Left lung (tissue), 4 donors: ENCODE measurements at regions not wholly inside any gene's neighbourhood (a gene's known extent, or its start where the extent isn't known, plus 50 kb on each side); places are given as distances from the start of the nearest gene placed in this dataset.

Experiments used
- ATAC-seq: fragments of 200-7000 bp; cut with Tn5 transposase; one replicate; pipeline ENCODE4 v1.9.1; 2020; ENCODE audit warnings: moderate library complexity
- DNase-seq, 4 donors: peaks; one replicate each; pipeline ENCODE4 v3.0.0-alpha.2; 2013 to 2020
- H3K27ac ChIP-seq, 2 donors: fragments of 200-600 bp; sonication (generic) in 1 of 2; one replicate each; pipeline versions ENCODE4 v1.5.0 to v1.8.0; 2020 to 2021
- H3K27me3 ChIP-seq, 2 donors: fragments of 200-600 bp; sonication (generic) in 1 of 2; one replicate each; pipeline versions ENCODE4 v1.5.0 to v1.8.0; 2020 to 2021
- H3K36me3 ChIP-seq, 2 donors: fragments of 200-600 bp; sonication (generic) in 1 of 2; one replicate each; pipeline versions ENCODE4 v1.5.0 to v1.8.0; 2020 to 2021
- H3K4me1 ChIP-seq, 2 donors: fragments of 200-600 bp; one replicate each; pipeline ENCODE4 v1.8.0; 2021
- H3K4me3 ChIP-seq, 2 donors: fragments of 200-600 bp; sonication (generic) in 1 of 2; one replicate each; pipeline versions ENCODE4 v1.5.0 to v1.8.0; 2020 to 2021; ENCODE audit warnings: mild to moderate bottlenecking in 1 of 2
- H3K9me3 ChIP-seq, 2 donors: fragments of 200-600 bp; sonication (generic) in 1 of 2; one replicate each; pipeline versions ENCODE4 v1.5.0 to v1.8.0; 2020 to 2021
- intact Hi-C, 2 donors: fragments of 100-400 bp; cut with DNase I; formaldehyde crosslinking; loops; one replicate each; pipeline versions ENCODE4 v1.11.2 to v1.14.2; 2022
- TF ChIP-seq, protein P1 (sequence below), 2 donors: fragments of 200-600 bp; sonication (generic) in 1 of 2; IDR thresholded peaks; one replicate each; pipeline versions ENCODE4 v1.5.0 to v1.8.0; 2021; ENCODE audit warnings: antibody characterized with exemption in 2 of 2
- donor health status: DM: no; HTN: yes; CAD: no.
- donor health status: DM: no; HTN: no; CAD: no.

DNA sequence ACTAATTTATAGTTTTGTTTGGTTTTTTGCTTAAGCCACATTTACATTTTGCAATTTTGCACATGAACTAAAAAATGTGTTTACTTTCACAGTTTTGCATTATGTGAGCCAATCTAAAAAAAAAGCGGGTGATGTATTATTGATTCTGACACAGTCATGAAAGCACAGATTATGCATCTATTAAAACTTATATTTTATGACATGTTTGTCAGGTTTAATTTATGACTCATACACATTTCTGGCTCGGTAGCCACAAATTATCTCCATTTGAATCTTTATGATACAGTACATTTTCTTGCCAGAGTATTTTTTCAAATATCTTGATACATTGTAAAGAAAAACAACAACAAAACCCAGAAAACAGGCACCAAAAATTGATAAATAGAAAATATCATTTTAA, 280.4 kb upstream of the GRIP1 start:
- Histone ChIP-seq H3K4me1 (no peaks in the 10 kb centered on the region), H3K27ac (no peak overlapping the region), H3K4me3 (no peak overlapping the region), H3K36me3 (no peaks in the 10 kb centered on the region), H3K9me3 (no peaks in the 10 kb centered on the region), H3K27me3 (no peaks in the 10 kb centered on the region)
- intact Hi-C loops, result no loop called here
- DNase-seq, result no peak
- ATAC-seq, result no peak
- TF ChIP-seq, protein P1, sequence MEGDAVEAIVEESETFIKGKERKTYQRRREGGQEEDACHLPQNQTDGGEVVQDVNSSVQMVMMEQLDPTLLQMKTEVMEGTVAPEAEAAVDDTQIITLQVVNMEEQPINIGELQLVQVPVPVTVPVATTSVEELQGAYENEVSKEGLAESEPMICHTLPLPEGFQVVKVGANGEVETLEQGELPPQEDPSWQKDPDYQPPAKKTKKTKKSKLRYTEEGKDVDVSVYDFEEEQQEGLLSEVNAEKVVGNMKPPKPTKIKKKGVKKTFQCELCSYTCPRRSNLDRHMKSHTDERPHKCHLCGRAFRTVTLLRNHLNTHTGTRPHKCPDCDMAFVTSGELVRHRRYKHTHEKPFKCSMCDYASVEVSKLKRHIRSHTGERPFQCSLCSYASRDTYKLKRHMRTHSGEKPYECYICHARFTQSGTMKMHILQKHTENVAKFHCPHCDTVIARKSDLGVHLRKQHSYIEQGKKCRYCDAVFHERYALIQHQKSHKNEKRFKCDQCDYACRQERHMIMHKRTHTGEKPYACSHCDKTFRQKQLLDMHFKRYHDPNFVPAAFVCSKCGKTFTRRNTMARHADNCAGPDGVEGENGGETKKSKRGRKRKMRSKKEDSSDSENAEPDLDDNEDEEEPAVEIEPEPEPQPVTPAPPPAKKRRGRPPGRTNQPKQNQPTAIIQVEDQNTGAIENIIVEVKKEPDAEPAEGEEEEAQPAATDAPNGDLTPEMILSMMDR (IDR thresholded peaks at IDR 0.05), result no peak

GRCh38 chr12:66960006-66960405, 281.1 kb upstream of the GRIP1 start:
- no peak overlapping the region for H3K27ac ChIP-seq
- TF ChIP-seq, protein P1 (IDR thresholded peaks at IDR 0.05), result no peak
- H3K36me3 ChIP-seq, result no peaks in the 10 kb centered on the region
- intact Hi-C loops, result no loop called here
- no peaks in the 10 kb centered on the region for H3K27me3 ChIP-seq
- H3K9me3 ChIP-seq, result no peaks in the 10 kb centered on the region
- ATAC-seq (no peak), DNase-seq (no peak)
- H3K4me3 ChIP-seq, result no peak overlapping the region
- no peaks in the 10 kb centered on the region for H3K4me1 ChIP-seq

- Histone ChIP-seq H3K4me1 (no peaks in the 10 kb centered on the region), H3K4me3 (no peak overlapping the region), H3K36me3 (no peaks in the 10 kb centered on the region), H3K9me3 (no peaks in the 10 kb centered on the region), H3K27me3 (no peaks in the 10 kb centered on the region), H3K27ac (no peak overlapping the region)
- no peak for DNase-seq
- peak; percentile 65 for ATAC-seq
- TF ChIP-seq, protein P1 (IDR thresholded peaks at IDR 0.05), result no peak
- intact Hi-C loops, result no loop called here
Measured at GRCh38 chr12:66960704-66961690, 282.1 kb upstream of the GRIP1 start.

DNA sequence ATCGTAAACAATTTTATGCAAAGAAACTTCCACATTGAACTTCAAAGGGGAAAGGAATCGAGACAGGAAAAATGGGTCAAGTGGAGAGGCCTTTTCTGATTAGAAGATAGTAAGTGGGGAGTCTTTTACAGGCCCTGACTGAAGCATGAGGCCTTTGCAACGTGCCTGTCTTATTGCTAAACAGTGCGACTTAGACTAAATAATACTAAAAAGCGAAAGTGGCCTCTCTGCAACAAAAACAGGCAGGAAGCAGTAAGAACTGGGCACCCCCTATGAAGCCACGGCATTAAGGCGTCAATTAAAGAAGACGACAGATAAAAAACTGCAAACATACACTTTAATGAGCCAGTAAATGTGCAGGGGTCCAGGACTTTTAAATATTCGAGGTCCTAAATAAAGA, 283.4 kb upstream of the GRIP1 start:
- intact Hi-C loops, result no loop called here
- no peak overlapping the region for H3K4me3 ChIP-seq
- H3K4me1 ChIP-seq, result no peaks in the 10 kb centered on the region
- TF ChIP-seq, protein P1 (IDR thresholded peaks at IDR 0.05), result no peak
- H3K9me3 ChIP-seq, result no peaks in the 10 kb centered on the region
- ATAC-seq, result no peak
- DNase-seq, result no peak
- H3K36me3 ChIP-seq, result no peaks in the 10 kb centered on the region
- H3K27ac ChIP-seq, result no peak overlapping the region
- H3K27me3 ChIP-seq, result no peaks in the 10 kb centered on the region

- TF ChIP-seq, protein P1 (IDR thresholded peaks at IDR 0.05), result no peak
- Histone ChIP-seq H3K4me3 (no peak overlapping the region), H3K27ac (no peak overlapping the region), H3K9me3 (no peaks in the 10 kb centered on the region), H3K36me3 (no peaks in the 10 kb centered on the region), H3K4me1 (no peaks in the 10 kb centered on the region), H3K27me3 (no peaks in the 10 kb centered on the region)
- ATAC-seq, result no peak
- intact Hi-C loops, result no loop called here
- DNase-seq, result no peak
Measured at GRCh38 chr12:66963901-66964300, 285.0 kb upstream of the GRIP1 start.
